ENCODE measurements at regions not wholly inside any gene's neighbourhood (a gene's known extent, or its start where the extent isn't known, plus 50 kb on each side); places are given as distances from the start of the nearest gene placed in this dataset.

DNA sequence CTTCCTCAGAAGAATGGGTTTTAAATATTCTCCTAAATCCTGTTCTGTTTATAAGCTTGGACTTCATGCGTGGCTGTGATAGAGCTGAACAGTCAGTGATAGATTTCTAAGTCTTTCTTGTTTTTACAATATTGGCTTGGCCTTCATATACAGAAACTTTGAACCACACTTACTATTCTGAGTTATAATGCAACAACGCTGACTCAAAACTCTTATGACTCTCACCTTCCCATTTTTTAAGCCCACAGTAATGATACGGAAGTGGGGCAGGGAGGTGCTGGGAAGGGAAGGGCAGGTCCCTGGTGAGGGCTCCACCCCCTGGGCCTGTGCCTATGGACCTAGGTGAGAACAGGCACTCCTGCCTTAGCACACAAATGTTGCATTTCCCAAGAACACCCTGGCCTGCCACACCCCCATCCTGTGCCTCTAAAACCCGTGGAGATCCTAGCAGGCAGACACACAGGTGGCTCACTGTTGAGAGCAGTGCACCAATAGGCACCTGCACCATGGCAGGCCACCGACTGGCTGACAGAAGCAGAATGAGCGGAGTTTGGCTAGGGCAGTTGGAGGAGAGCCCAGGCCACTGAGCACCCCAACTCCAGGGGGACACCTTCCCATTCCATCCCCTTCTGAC is 376.7 kb downstream of the GABRG2 start:
- TF ChIP-seq, protein P1, sequence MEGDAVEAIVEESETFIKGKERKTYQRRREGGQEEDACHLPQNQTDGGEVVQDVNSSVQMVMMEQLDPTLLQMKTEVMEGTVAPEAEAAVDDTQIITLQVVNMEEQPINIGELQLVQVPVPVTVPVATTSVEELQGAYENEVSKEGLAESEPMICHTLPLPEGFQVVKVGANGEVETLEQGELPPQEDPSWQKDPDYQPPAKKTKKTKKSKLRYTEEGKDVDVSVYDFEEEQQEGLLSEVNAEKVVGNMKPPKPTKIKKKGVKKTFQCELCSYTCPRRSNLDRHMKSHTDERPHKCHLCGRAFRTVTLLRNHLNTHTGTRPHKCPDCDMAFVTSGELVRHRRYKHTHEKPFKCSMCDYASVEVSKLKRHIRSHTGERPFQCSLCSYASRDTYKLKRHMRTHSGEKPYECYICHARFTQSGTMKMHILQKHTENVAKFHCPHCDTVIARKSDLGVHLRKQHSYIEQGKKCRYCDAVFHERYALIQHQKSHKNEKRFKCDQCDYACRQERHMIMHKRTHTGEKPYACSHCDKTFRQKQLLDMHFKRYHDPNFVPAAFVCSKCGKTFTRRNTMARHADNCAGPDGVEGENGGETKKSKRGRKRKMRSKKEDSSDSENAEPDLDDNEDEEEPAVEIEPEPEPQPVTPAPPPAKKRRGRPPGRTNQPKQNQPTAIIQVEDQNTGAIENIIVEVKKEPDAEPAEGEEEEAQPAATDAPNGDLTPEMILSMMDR (IDR thresholded peaks at IDR 0.05; ENCODE audit: borderline replicate concordance, extremely low read depth, low read length, poor library complexity, severe bottlenecking) = no peak
- no peak for TF ChIP-seq EZH2 (IDR thresholded peaks at IDR 0.05; ENCODE audit: borderline replicate concordance, low read depth, low read length, severe bottlenecking)

Measured in DND-41 (cell line).